NCI-H2029 treated with DMSO at 0.1 percent for 48 hours (cell line): ENCODE measurements at regions not wholly inside any gene's neighbourhood (a gene's known extent, or its start where the extent isn't known, plus 50 kb on each side); places are given as distances from the start of the nearest gene placed in this dataset.
"Not testable (repeated sequence)": the region's sequence is repeated elsewhere in the genome, so short reads cannot be mapped to it uniquely, and the experiment has no call there.

Experiments
- DNase-seq: peaks from one replicate; lab custom pipeline; 2025; lab: John Stamatoyannopoulos, UW

DNA sequence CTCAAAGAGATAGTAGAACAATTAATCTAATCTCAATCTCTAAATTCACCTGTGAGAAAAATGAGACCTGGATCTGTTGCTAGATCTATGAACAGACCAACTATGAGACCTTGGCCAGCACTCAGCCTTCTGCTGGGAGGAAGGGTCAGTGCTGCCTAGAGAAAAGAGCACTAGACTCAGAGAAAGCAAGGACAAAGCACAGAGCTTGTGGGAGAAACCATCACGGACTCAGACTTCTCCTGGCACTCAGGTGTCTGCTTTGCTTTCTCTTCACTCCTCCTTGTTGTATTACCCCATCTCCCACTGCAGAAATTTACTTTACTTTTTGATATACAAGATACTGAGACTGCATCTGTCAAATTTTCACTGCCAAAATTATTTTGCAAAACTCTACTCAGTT is 890.0 kb upstream of the NUDT12 start:
- DNase-seq = no peak

DNA sequence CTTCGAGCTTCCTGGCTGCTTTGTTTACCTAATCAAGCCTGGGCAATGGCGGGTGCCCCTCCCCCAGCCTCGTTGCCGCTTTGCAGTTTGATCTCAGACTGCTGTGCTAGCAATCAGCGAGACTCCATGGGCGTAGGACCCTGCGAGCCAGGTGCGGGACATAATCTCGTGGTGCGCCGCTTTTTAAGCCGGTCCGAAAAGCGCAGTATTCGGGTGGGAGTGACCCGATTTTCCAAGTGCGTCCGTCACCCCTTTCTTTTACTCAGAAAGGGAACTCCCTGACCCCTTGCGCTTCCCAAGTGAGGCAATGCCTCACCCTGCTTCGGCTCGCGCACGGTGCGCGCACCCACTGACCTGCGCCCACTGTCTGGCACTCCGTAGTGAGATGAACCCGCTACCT is 889.3 kb upstream of the NUDT12 start:
- DNase-seq = not testable (repeated sequence)

DNA sequence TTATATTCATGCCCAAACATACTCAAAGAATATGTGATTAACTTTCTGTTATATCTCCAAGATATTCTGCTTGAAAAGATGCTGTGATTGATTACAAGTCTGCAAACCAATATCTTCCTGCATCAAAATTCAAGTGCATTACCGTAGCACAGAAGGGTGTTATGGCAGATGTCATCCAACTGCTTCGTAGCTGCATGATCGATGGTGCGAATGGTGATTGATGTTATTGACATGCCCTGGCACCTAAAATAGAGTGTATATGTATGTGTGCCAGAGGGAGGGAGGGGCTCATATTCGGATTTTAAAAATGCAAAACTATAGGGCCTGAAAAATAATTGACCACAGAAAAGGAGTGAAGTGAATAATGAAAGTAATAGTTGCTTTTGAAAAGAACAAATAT is 882.1 kb upstream of the NUDT12 start:
- DNase-seq = no peak

DNA sequence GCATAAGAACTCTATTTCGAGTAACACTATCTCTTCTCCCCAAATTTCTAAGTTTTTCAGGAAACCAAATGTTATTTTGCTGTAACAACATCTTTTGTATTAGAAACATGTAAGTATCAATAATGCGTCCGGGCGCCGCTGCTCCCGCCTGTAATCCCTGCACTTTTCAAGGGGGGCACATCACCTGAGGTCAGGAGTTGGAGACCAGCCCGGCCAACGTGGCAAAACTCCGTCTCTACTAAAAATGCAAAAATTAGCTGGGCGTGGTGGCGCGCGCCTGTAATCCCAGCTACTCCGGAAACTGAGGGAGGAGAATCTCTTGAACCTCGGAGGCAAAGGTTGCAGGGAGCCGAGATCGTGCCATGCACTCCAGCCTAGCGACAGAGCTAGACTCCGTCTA is 881.1 kb upstream of the NUDT12 start:
- no peak for DNase-seq

DNA sequence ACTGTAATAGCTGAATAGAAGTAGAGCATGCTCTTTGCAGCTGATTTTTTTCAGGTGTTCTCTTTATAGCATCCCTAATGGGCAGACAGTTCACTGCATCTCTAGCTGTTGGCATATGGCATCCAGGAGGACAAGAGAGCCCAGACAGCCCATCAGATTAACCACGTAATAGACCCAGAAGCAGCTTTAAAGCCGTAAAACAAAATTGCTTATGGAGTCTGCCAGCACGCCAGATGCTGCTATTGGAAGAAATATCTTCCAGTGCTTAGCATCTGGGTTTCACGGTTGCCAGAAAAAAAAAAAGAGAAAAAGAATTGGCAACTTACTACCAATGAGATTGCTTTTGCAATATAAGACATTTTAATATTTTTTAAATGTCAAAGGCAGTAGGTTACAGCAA is 869.4 kb upstream of the NUDT12 start:
- no peak for DNase-seq

DNA sequence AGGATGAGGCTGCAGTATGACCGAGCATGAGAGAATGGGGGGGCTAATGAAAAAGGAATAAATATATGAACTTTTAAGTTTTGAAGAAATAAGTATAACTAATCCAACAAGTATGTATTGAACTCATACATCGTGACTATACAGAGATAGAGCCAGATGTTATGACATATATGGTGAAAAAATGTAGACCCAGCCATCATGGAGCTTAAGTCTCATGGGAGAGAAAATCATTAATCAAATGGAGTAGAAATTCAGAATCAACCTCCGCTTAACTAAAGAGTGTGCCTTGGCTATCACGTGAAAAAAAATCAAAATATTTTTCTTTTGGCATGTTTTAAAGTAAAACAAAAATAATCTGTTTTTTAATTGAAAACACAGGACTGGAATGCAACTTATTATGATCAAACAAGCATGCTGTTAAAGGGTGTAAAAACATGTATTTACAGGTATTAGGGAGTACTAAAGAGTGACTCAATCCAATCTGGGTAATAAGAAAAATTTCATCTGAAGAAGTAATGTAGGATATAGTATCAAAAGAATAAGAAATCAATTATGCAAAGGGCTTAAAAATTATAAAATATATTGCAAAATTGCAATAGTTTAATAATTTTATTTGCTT is 868.5 kb upstream of the NUDT12 start:
- no peak for DNase-seq

DNA sequence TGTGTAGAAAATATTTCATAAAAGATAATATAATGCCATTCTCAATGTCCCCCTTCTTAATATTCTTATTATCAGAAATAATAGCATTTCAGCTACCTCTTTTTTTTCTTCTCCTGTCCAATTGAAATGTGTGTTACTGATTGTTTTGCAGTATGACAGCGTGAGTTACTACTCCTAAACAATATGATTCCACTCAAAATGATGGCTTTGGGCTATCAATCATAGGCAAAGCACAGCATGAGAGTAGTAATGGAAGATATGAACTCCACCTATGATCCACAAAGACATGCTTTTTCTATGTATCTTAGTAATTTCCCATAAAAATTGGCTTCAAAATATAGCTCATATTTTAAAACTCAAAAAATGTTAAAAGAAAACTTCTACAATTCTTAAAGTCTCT is 867.3 kb upstream of the NUDT12 start:
- DNase-seq = no peak

DNA sequence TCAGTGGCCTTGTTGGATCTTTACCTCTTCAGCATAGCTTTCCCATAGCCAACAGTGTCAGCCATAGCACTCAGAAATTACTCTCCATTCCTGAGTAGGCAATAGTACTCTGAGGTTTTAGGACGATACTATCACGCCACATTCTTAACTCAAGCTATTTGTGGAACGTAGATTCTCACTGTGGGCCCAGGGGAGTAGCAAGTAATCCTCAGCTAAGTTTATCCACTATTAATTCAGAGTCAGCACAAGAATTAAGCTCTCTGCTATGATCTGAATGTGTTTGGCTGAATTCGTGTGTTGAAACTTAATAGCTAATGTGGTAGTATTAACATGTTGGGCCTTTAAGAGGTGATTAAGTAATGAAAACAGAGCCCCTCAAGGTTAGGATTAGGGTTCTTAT is 858.8 kb upstream of the NUDT12 start:
- DNase-seq = no peak

DNA sequence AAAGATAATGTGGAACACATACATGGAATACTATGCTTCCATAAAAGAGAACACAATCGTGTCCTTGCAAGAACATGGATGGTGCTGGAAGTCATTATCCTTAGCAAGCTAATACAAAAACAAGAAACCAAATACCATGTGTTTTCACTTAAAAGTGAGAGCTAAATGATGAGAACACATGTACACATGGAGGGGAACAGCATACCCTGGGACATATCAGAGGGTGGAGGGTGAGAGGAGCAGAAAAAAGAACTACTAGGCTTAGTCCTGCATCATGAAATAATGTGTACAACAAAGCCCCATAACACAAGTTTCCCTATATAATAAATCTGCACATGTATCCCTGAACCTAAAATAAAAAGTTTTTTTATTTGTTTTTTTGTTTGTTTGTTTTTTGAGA is 855.5 kb upstream of the NUDT12 start:
- no peak for DNase-seq

DNA sequence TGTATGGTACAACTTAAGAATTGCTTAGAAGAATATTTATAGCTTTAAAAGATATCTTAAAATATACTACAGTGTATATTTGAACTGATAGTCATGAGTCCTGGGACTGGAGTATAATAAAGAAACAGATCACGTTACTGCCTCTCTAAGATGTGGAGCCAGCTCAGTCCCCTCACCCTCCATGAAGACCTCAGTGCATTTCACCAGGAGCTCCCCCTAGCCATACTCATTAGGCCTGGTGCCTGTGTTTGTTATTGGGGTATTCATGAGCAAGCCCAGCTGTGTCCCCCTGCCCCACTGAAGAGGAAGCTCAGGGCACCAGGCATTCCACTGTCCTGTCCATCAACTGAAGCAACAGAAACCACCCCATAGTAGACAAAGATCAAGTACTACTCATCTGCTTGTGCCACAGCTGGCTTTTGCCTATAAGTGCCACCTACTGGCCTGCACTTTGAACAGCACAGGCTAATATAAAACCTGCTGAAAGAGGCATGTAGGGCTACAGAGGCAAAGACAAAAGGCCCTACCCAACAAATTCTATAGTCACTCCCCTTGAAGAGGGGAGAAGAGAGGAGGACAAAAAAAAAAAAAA is 850.2 kb upstream of the NUDT12 start:
- DNase-seq = peak; percentile 1

DNA sequence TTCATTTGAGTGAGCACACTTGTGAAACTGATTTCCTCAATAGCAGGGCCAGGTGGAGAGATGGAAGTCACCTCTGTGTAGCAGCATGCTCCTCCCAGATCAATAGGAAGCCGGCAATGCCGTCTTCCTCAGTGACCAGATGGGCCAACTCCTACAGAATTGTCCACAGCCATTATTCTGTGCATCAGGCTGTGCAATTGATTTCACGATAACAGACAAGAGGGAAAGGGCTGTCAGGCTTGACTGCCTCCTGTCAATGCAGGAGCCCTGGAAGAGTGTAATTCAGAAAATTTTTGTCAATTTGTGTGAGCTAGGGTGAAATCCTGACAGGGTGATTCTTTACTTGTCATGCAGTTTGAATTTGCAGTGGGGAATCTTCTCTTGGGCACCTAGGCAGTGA is 838.4 kb upstream of the NUDT12 start:
- DNase-seq = no peak

DNA sequence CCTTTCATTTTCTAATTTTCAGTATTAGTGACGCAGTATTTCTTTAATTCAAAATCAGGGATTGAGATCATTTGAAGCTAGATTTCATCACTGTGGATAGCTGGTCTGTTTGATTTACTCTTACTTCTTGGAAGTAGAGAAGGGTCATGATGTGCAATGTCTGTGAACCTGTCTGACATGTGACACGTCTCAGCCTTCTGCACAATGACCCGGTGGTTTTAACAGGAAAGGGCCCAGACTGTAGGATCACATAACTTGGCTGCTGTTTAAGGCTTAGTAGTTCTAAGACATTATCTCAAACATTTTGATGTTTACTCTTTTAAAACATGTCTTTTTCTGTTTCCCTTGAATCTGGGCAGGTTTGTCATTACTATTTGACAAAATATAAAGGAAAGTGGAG is 823.3 kb upstream of the NUDT12 start:
- no peak for DNase-seq

DNA sequence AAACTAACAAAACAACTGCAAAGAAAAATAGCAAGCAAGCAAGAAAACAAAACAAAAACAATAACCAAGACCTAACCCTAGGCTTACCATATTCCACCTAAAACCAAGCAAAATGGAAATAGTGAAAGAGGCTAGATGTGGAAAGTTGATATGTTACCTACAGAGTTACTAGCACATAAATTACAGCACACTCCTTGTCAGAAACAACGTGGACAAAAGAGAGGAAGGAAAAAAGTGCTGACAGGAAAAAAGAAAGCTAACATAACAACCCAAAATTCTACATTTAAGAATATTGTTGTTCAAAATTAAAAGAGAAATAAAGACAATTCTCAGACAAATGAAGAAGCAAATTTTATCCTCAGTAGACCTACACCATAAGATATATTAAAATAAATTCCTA is 812.8 kb upstream of the NUDT12 start:
- no peak for DNase-seq

DNA sequence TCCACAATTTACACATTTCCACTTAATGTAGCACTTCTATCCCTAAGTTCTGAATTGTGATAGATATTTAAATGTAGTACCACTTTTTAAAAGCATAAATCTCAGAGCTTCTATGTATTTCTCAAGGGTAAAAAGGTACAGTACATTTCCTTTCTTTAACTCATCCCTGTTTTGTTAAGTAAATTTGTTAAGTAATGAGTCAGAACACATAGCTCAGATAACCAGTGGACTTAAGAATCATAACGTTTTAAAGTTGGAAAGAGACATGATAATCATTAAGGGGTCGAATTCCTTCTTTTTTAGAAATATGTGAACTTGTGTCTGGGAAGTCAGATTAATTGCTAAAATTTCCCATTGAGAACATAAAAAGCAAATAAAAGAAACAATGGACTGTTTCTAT is 810.2 kb upstream of the NUDT12 start:
- DNase-seq = no peak

DNA sequence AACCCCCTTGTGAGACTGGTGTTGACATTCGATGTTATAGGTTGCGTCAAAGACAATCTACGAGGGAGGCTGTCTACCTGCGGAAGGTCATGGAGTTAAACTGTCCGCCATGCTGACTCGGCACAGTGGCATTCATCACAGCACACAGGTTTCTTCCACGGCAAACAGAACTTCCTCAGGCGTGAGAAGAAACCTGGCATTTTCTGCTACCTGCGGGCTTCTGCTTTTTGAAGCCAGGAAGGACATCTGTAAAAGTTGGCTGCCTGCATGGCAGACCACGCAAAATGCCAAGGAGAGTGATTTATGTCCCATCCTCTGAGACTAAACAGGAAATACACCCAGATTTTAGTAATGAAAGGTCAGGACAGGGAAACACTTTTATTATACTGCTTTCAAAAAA is 809.8 kb upstream of the NUDT12 start:
- DNase-seq = no peak

DNA sequence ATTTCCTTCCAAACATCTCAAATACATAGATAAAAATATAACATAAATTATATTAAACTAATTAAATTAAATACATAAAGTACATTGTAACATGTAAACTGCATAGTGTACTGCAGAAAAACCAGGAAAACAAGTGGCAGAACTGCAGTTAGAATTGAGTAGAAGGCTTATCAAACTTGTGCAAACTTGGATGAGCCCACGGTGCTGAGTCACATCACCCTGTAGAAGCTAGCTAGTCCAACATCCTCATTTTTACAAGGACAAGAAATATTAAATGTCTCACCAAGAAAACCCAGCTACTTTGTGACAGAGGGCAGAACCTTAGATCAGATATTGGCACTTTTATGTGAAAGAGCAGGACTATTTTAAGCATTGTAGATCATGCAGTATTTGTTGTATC is 807.9 kb upstream of the NUDT12 start:
- no peak for DNase-seq

DNA sequence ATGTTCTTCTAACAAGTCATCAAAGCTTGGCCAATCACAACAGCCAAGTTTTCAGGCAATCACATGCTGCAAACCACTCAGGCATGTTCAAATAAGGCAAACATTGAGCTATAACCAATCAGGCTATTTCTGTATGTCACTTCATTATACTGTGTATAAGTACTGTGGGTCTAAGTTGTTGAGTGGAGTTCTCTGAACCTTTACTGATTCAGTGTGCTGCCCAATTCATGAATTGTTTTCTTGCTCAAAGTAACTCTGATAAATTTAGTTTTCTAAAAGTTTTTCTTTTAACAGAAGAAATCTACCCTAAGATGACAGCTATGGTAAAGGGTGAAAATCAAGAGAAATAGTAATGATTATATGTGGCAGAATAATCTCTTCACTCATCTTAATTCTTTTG is 805.4 kb upstream of the NUDT12 start:
- DNase-seq = no peak

DNA sequence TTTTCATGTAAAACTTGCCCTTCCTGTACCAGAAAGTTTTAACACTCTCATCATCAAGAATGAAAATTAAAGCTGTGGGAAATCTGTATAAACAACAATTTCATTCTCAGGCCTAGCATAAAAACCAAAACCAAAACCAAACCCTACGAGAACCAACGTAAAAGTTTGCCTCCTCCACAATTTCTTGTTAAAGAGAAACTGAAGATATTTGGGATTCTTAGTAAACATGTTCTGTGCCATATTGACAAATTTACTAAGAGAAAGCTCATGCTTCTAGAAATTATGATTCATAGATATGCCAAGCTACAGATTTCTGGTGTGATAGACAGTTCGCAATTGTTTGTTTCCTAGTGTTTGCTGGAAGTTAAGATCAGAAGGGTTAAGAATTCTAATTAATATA is 801.0 kb upstream of the NUDT12 start:
- no peak for DNase-seq

DNA sequence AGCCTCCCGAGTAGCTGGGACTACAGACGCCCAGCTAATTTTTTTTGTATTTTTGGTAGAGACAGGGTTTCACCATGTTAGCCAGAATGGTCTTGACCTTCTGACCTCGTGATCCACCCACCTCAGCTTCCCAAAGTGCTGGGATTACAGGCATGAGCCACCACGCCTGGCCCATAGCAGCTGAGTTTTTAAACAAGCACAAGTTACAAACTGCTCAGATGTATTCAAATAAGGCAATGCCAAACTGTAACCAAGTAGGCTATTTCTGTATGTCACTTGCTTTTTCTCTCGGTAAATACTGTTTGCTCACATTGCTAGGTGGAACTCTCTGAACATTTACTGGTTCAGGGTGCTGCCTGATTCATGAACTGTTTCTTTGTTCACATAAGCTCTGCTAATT is 799.3 kb upstream of the NUDT12 start:
- DNase-seq = no peak

DNA sequence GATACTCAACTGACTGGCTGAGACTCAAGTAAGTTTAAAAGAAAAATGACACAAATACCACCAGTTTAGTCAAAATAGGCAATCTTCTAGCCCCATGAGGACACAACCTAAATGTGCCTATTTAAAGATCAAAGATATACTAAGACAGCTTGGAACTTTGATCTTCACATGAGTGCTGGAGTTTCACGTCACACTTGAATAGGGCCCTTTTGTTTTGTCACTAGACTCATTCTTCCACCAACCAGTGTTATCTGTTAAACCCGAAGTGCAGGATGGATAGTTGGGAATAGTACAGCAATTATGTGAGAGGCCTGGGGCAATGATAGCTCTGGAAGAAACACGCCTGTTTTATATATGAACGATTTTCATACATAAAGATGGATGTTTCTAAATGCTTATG is 792.8 kb upstream of the NUDT12 start:
- no peak for DNase-seq

DNA sequence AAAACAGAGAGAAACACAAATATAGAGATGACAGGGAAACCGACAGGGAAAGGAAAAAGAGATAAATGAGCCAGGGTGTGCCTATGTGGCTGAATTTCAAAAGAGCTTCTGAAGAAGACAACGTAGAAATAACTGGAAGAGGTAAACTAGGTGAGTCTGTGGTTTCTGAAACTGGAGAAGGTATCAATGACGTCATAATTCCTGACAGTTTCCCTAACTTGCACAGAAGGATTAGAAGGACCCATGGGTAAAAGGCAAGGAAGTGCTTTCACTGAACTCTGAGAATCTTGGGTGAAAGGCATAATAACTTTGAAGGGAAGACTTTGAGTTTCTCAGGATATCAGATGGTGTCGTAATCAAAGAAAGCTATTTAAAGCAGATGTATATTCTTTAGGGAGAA is 790.8 kb upstream of the NUDT12 start:
- DNase-seq = no peak

DNA sequence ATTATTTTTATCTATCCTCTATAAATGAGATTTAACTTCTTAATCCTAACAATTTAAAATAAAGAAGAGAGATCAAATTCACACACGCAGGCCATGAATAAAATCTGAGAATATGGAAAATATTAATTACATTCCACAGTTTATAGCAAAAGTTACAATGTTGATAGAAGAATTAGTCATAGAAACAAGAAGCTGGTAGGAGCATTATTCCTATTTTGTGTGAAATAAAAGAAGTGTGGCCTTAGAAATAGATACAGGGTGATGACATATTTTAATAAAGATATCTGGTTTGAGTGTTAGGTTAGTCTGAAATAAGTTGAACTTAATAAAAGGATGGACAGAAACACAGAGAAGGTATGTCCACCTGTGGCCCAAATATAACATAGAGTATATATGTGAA is 790.4 kb upstream of the NUDT12 start:
- no peak for DNase-seq

DNA sequence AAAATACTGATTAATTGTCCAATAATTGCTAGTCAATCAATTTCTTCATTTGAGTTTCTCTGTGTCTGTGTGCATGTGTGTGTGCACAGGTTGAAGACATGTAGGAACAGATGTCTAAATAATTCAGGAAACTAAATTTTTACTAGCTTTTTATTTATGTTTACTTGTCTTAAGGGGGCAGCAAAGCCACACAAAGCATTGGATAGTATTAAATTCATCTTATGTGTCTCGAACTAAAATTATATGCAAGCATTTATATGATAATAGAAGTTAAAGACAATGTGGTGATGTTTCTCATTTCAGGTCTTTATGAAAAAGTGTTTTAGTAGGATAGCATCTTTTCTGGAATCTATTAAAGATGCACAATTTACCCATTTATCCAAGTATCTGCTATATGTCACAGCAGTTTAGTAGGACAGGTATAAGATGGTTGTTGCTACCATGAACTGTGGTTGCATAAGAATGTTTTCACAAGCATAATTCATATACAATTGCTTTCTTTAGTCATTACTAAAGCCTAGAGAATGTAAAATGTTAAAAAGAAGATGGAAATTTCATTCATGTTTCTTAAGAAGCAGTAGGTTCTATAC is 784.6 kb upstream of the NUDT12 start:
- no peak for DNase-seq
